C4-2B (cell line): ENCODE measurements at regions not wholly inside any gene's neighbourhood (a gene's known extent, or its start where the extent isn't known, plus 50 kb on each side); places are given as distances from the start of the nearest gene placed in this dataset.

Source experiments
- ZFX ChIP-seq: fragments of 450-650 bp; IDR thresholded peaks from 2 replicates; pipeline ENCODE4 v1.6.1; 2017
- TF ChIP-seq, protein P1 (sequence below): fragments of 450-650 bp; conservative IDR thresholded peaks from 2 replicates; pipeline ENCODE4 v1.5.1; 2017; ENCODE audit warnings: mild to moderate bottlenecking

DNA sequence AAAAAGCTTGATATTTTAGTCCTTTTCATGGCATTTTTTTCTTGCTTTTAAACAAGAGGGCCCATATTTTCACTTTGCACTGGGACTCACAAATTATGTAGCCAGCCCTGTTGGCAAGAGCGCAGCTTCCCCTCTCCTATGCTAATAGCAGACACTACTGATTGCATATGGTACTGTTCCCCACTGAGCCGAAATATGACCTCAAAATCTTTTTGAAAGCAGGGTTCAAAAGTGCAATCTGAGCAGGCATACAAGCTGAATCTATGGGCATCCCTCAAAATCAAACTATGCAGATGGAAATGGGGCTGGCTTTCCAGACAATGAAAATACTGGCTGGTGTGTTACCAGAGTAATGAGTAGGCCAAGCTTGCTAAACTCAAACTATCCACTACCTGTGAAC, 225.2 kb upstream of the SETMAR start:
- TF ChIP-seq, protein P1, sequence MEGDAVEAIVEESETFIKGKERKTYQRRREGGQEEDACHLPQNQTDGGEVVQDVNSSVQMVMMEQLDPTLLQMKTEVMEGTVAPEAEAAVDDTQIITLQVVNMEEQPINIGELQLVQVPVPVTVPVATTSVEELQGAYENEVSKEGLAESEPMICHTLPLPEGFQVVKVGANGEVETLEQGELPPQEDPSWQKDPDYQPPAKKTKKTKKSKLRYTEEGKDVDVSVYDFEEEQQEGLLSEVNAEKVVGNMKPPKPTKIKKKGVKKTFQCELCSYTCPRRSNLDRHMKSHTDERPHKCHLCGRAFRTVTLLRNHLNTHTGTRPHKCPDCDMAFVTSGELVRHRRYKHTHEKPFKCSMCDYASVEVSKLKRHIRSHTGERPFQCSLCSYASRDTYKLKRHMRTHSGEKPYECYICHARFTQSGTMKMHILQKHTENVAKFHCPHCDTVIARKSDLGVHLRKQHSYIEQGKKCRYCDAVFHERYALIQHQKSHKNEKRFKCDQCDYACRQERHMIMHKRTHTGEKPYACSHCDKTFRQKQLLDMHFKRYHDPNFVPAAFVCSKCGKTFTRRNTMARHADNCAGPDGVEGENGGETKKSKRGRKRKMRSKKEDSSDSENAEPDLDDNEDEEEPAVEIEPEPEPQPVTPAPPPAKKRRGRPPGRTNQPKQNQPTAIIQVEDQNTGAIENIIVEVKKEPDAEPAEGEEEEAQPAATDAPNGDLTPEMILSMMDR, result no peak
- TF ChIP-seq ZFX, result no peak
